Stimulated activated naive B cell treated with anti-CD40 and anti-IgM and Interleukin-4, amounts not matched to agents 10 μg/mL and 1 μg/mL and 100 μg/mL, for 72 hours (primary cell): ENCODE measurements at regions not wholly inside any gene's neighbourhood (a gene's known extent, or its start where the extent isn't known, plus 50 kb on each side); places are given as distances from the start of the nearest gene placed in this dataset.

ENCODE experiments used
- ATAC-seq, 2 donors: fragments of 150-1000 bp; cut with Tn5 transposase; replicated peaks; 2 replicates each; pipeline ENCODE4 v1.10.0; 2021; ENCODE audit warnings: moderate library complexity in 1 of 2
- DNase-seq: peaks from one replicate; pipeline ENCODE4 v3.0.0; 2021
- H3K27ac Mint-ChIP-seq: one replicate; pipeline ENCODE4 v1.8.0; 2022; ENCODE audit warnings: mild to moderate bottlenecking, mixed read lengths
- H3K27me3 Mint-ChIP-seq, 2 donors: one replicate each; pipeline ENCODE4 v1.8.0; 2022; ENCODE audit warnings: mixed read lengths in 2 of 2
- H3K36me3 Mint-ChIP-seq, 2 donors: one replicate each; pipeline ENCODE4 v1.8.0; 2022; ENCODE audit warnings: mixed read lengths in 2 of 2, mild to moderate bottlenecking in 1 of 2
- H3K4me1 Mint-ChIP-seq, 2 donors: one replicate each; pipeline ENCODE4 v1.8.0; 2022; ENCODE audit warnings: mixed read lengths in 2 of 2, mild to moderate bottlenecking in 1 of 2
- H3K4me3 Mint-ChIP-seq, 2 donors: one replicate each; pipeline ENCODE4 v1.8.0; 2022; ENCODE audit warnings: mild to moderate bottlenecking in 2 of 2, mixed read lengths in 2 of 2, moderate library complexity in 1 of 2
- H3K9me3 Mint-ChIP-seq, 2 donors: one replicate each; pipeline ENCODE4 v1.8.0; 2022; ENCODE audit warnings: mixed read lengths in 2 of 2, mild to moderate bottlenecking in 1 of 2

- DNase-seq: no peak
- no peak overlapping the region for H3K4me3 Mint-ChIP-seq
- ATAC-seq: no peak
These were observed 61.9 kb upstream of the PTPRZ1 start for GRCh38 chr7:121810831-121811672.

GRCh38 chr7:121807078-121807477 is 65.9 kb upstream of the PTPRZ1 start:
- no peak overlapping the region for H3K27ac Mint-ChIP-seq
- H3K36me3 Mint-ChIP-seq: no peaks in the 10 kb centered on the region
- no peak for DNase-seq
- no peak overlapping the region for H3K4me3 Mint-ChIP-seq
- no peaks in the 10 kb centered on the region for H3K4me1 Mint-ChIP-seq
- no peak for ATAC-seq
- H3K9me3 Mint-ChIP-seq: peaks cover 8% of the 10 kb centered on the region in 2 donors
- H3K27me3 Mint-ChIP-seq: peaks cover 0 to 4% of the 10 kb centered on the region in 2 donors

More at GRCh38 chr7:121810831-121811672, 61.9 kb upstream of the PTPRZ1 start:
- no peaks in the 10 kb centered on the region for H3K4me1 Mint-ChIP-seq
- H3K27ac Mint-ChIP-seq: no peak overlapping the region
- H3K27me3 Mint-ChIP-seq: peaks cover 0 to 4% of the 10 kb centered on the region in 2 donors
- H3K36me3 Mint-ChIP-seq: no peaks in the 10 kb centered on the region
- peaks cover 9 to 14% of the 10 kb centered on the region in 2 donors for H3K9me3 Mint-ChIP-seq

GRCh38 chr7:121803039-121803438 is 69.9 kb upstream of the PTPRZ1 start:
- ATAC-seq (no peak), DNase-seq (no peak)
- Mint-ChIP-seq H3K4me1 (no peaks in the 10 kb centered on the region), H3K36me3 (no peaks in the 10 kb centered on the region), H3K9me3 (peaks cover 7 to 8% of the 10 kb centered on the region in 2 donors), H3K4me3 (no peak overlapping the region), H3K27ac (no peak overlapping the region), H3K27me3 (no peaks in the 10 kb centered on the region)

GRCh38 chr7:121800916-121801675 is 71.9 kb upstream of the PTPRZ1 start:
- no peaks in the 10 kb centered on the region for H3K27me3 Mint-ChIP-seq
- no peaks in the 10 kb centered on the region for H3K4me1 Mint-ChIP-seq
- no peak overlapping the region for H3K4me3 Mint-ChIP-seq
- H3K36me3 Mint-ChIP-seq: no peaks in the 10 kb centered on the region
- H3K27ac Mint-ChIP-seq: no peak overlapping the region
- no peak for ATAC-seq
- no peak for DNase-seq
- peaks cover 0 to 1% of the 10 kb centered on the region in 2 donors for H3K9me3 Mint-ChIP-seq

- Mint-ChIP-seq H3K4me1 (no peaks in the 10 kb centered on the region), H3K36me3 (no peaks in the 10 kb centered on the region), H3K27ac (no peak overlapping the region), H3K9me3 (no peaks in the 10 kb centered on the region), H3K4me3 (no peak overlapping the region), H3K27me3 (no peaks in the 10 kb centered on the region)
- DNase-seq (no peak), ATAC-seq (no peak)
These were observed 74.1 kb upstream of the PTPRZ1 start for GRCh38 chr7:121798896-121799295.

- H3K4me3 Mint-ChIP-seq: no peak overlapping the region
- ATAC-seq (no peak), DNase-seq (no peak)
- H3K4me1 Mint-ChIP-seq: no peaks in the 10 kb centered on the region
- H3K27me3 Mint-ChIP-seq: no peaks in the 10 kb centered on the region
- H3K27ac Mint-ChIP-seq: no peak overlapping the region
- no peaks in the 10 kb centered on the region for H3K9me3 Mint-ChIP-seq
- no peaks in the 10 kb centered on the region for H3K36me3 Mint-ChIP-seq
These were observed 74.5 kb upstream of the PTPRZ1 start for GRCh38 chr7:121798453-121798840.

- Mint-ChIP-seq H3K27me3 (no peaks in the 10 kb centered on the region), H3K9me3 (no peaks in the 10 kb centered on the region), H3K4me1 (no peaks in the 10 kb centered on the region), H3K27ac (no peak overlapping the region), H3K4me3 (no peak overlapping the region), H3K36me3 (no peaks in the 10 kb centered on the region)
- no peak for DNase-seq
- ATAC-seq: no peak
These were observed 75.1 kb upstream of the PTPRZ1 start for GRCh38 chr7:121797657-121798452.

- no peak overlapping the region for H3K27ac Mint-ChIP-seq
- no peaks in the 10 kb centered on the region for H3K9me3 Mint-ChIP-seq
- no peaks in the 10 kb centered on the region for H3K4me1 Mint-ChIP-seq
- H3K36me3 Mint-ChIP-seq: no peaks in the 10 kb centered on the region
- DNase-seq: no peak
- no peak overlapping the region for H3K4me3 Mint-ChIP-seq
- ATAC-seq: no peak
- H3K27me3 Mint-ChIP-seq: no peaks in the 10 kb centered on the region
These were observed 75.9 kb upstream of the PTPRZ1 start for GRCh38 chr7:121796936-121797656.

- Mint-ChIP-seq H3K4me3 (no peak overlapping the region), H3K36me3 (no peaks in the 10 kb centered on the region), H3K9me3 (no peaks in the 10 kb centered on the region), H3K27ac (no peak overlapping the region), H3K4me1 (no peaks in the 10 kb centered on the region), H3K27me3 (no peaks in the 10 kb centered on the region)
- DNase-seq: no peak
- no peak for ATAC-seq
These were observed 76.6 kb upstream of the PTPRZ1 start for GRCh38 chr7:121796381-121796780.

GRCh38 chr7:121795736-121796135 is 77.2 kb upstream of the PTPRZ1 start:
- Mint-ChIP-seq H3K4me1 (no peaks in the 10 kb centered on the region), H3K27ac (no peak overlapping the region)
- ATAC-seq: no peak

GRCh38 chr7:121793716-121794115 is 79.2 kb upstream of the PTPRZ1 start:
- no peaks in the 10 kb centered on the region for H3K9me3 Mint-ChIP-seq

More at GRCh38 chr7:121795736-121796135, 77.2 kb upstream of the PTPRZ1 start:
- Mint-ChIP-seq H3K27me3 (no peaks in the 10 kb centered on the region), H3K36me3 (no peaks in the 10 kb centered on the region), H3K9me3 (no peaks in the 10 kb centered on the region), H3K4me3 (no peak overlapping the region)
- DNase-seq: no peak

GRCh38 chr7:121777672-121778071 is 95.3 kb upstream of the PTPRZ1 start:
- no peak for DNase-seq
- H3K36me3 Mint-ChIP-seq: no peaks in the 10 kb centered on the region
- no peaks in the 10 kb centered on the region for H3K4me1 Mint-ChIP-seq
- no peaks in the 10 kb centered on the region for H3K27me3 Mint-ChIP-seq
- no peak overlapping the region for H3K27ac Mint-ChIP-seq
- H3K9me3 Mint-ChIP-seq: peaks cover 0 to 1% of the 10 kb centered on the region in 2 donors
- H3K4me3 Mint-ChIP-seq: no peak overlapping the region
- ATAC-seq: no peak

More at GRCh38 chr7:121793716-121794115, 79.2 kb upstream of the PTPRZ1 start:
- Mint-ChIP-seq H3K27ac (no peak overlapping the region), H3K4me3 (no peak overlapping the region), H3K36me3 (no peaks in the 10 kb centered on the region), H3K27me3 (no peaks in the 10 kb centered on the region), H3K4me1 (no peaks in the 10 kb centered on the region)
- ATAC-seq (no peak), DNase-seq (no peak)

GRCh38 chr7:121774563-121774962 is 98.4 kb upstream of the PTPRZ1 start:
- ATAC-seq (no peak), DNase-seq (no peak)
- no peaks in the 10 kb centered on the region for H3K27me3 Mint-ChIP-seq
- H3K4me3 Mint-ChIP-seq: no peak overlapping the region
- H3K9me3 Mint-ChIP-seq: peaks cover 0 to 3% of the 10 kb centered on the region in 2 donors
- no peaks in the 10 kb centered on the region for H3K36me3 Mint-ChIP-seq
- no peaks in the 10 kb centered on the region for H3K4me1 Mint-ChIP-seq
- H3K27ac Mint-ChIP-seq: no peak overlapping the region

- Mint-ChIP-seq H3K27me3 (no peaks in the 10 kb centered on the region), H3K27ac (no peak overlapping the region), H3K9me3 (no peaks in the 10 kb centered on the region), H3K4me1 (no peaks in the 10 kb centered on the region), H3K36me3 (no peaks in the 10 kb centered on the region), H3K4me3 (no peak overlapping the region)
- ATAC-seq (no peak), DNase-seq (no peak)
These were observed 106.3 kb upstream of the PTPRZ1 start for GRCh38 chr7:121766676-121767075.
